ENCODE measurements at regions not wholly inside any gene's neighbourhood (a gene's known extent, or its start where the extent isn't known, plus 50 kb on each side); places are given as distances from the start of the nearest gene placed in this dataset.

GRCh38 chr11:30760345-30760744 lies 174.2 kb upstream of the MPPED2 start:
- TF ChIP-seq, protein P1, sequence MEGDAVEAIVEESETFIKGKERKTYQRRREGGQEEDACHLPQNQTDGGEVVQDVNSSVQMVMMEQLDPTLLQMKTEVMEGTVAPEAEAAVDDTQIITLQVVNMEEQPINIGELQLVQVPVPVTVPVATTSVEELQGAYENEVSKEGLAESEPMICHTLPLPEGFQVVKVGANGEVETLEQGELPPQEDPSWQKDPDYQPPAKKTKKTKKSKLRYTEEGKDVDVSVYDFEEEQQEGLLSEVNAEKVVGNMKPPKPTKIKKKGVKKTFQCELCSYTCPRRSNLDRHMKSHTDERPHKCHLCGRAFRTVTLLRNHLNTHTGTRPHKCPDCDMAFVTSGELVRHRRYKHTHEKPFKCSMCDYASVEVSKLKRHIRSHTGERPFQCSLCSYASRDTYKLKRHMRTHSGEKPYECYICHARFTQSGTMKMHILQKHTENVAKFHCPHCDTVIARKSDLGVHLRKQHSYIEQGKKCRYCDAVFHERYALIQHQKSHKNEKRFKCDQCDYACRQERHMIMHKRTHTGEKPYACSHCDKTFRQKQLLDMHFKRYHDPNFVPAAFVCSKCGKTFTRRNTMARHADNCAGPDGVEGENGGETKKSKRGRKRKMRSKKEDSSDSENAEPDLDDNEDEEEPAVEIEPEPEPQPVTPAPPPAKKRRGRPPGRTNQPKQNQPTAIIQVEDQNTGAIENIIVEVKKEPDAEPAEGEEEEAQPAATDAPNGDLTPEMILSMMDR (IDR thresholded peaks at IDR 0.05) = no peak
- no peak for TF ChIP-seq POLR2A (IDR thresholded peaks at IDR 0.05)

All from thyroid gland (tissue), 4 donors.